ENCODE measurements at regions not wholly inside any gene's neighbourhood (a gene's known extent, or its start where the extent isn't known, plus 50 kb on each side); places are given as distances from the start of the nearest gene placed in this dataset.

- no peak for TF ChIP-seq CTCF (IDR thresholded peaks at IDR 0.05; ENCODE audit: insufficient read depth, low read length)
- no peak for TF ChIP-seq POLR2AphosphoS5 (IDR thresholded peaks at IDR 0.05; ENCODE audit: low read depth)
- no peak for TF ChIP-seq GABPA (IDR thresholded peaks at IDR 0.05; ENCODE audit: low read depth)
- no peak for TF ChIP-seq SPI1 (IDR thresholded peaks at IDR 0.05; ENCODE audit: borderline replicate concordance, low read depth)
- no peak for TF ChIP-seq REST (IDR thresholded peaks at IDR 0.05; ENCODE audit: insufficient replicate concordance, low read depth)
Observed at GRCh38 chr7:106982415-106982814, 62.1 kb upstream of the PRKAR2B start.
